ENCODE measurements at regions not wholly inside any gene's neighbourhood (a gene's known extent, or its start where the extent isn't known, plus 50 kb on each side); places are given as distances from the start of the nearest gene placed in this dataset.
"Not testable (repeated sequence)": the region's sequence is repeated elsewhere in the genome, so short reads cannot be mapped to it uniquely, and the experiment has no call there.

- not testable (repeated sequence) for TF ChIP-seq POLR2A, CTCF, POLR2AphosphoS5, EP300 (IDR thresholded peaks at IDR 0.05)
Observed at GRCh38 chr22:23435186-23435585, 144.9 kb downstream of the IGLL1 start.

Measured in sigmoid colon (tissue), 4 donors.